ENCODE measurements at regions not wholly inside any gene's neighbourhood (a gene's known extent, or its start where the extent isn't known, plus 50 kb on each side); places are given as distances from the start of the nearest gene placed in this dataset.

DNA sequence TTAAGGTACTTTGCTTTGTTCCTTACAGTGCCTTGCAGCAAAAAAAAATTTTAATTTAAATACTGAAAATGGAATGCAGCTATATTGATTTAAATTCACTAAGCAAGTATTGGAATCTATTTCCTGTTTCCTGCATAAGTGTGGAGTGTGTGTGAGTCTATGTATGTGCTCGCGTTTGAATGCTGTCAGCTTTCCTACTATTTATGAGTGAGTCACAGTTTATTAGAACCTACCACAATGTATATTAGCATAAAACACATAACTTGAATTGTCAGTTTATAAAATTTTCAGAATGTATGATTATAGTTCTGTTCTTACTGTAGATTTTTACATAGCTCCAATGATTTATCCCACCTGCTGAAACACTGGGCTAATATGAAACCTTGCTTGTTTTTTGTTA is 302.1 kb downstream of the NR2F1-AS1 start:
- H3K9me3 Mint-ChIP-seq: no peaks in the 10 kb centered on the region
- H3K4me3 Mint-ChIP-seq: no peak overlapping the region
- H3K4me1 Mint-ChIP-seq (ENCODE audit: low read depth): no peaks in the 10 kb centered on the region
- H3K27me3 Mint-ChIP-seq (ENCODE audit: low read depth): no peaks in the 10 kb centered on the region
- no peak overlapping the region for H3K27ac Mint-ChIP-seq
- DNase-seq (ENCODE audit: low spot score): no peak
- no peaks in the 10 kb centered on the region for H3K36me3 Mint-ChIP-seq (ENCODE audit: low read depth)

DNA sequence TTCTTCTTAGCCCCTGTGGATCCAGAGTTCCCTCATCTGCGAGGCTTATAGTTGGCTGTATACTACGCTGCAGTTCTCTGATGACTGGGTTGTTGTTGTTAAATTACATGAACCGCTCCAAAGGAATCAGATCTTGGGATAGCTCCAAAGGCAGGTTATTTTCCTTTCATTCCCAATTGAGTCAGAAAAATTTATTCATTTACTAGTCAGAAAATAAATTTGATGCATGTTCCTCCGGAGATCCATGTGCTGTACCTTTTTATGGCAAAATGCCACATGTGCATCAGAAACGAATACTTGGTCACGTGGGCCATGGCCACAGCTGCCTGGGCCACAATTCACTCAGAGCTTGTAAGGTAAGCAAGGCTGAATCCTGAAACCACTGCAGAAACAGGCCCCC is 304.0 kb downstream of the NR2F1-AS1 start:
- H3K27ac Mint-ChIP-seq: no peak overlapping the region
- no peak for DNase-seq (ENCODE audit: low spot score)
- H3K9me3 Mint-ChIP-seq: no peaks in the 10 kb centered on the region
- no peaks in the 10 kb centered on the region for H3K4me1 Mint-ChIP-seq (ENCODE audit: low read depth)
- no peaks in the 10 kb centered on the region for H3K27me3 Mint-ChIP-seq (ENCODE audit: low read depth)
- H3K36me3 Mint-ChIP-seq (ENCODE audit: low read depth): no peaks in the 10 kb centered on the region
- no peak overlapping the region for H3K4me3 Mint-ChIP-seq

DNA sequence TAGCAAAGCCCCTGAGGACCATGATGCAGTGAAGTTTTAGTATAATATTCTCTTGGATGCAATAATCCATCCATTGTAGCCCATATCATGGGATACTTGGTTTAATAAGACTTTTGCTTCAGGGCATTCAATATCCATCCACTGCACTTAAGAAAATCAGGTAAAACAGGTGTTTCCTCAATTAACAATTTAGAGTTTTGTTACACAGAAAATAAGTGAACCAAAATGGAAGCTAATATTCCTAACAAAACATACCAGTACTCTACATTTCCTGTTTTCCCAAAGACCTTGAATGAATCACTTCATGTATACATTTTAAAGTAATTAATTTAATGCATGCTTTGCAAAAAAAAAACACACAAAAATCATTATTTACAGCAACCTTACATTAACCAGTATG is 305.6 kb downstream of the NR2F1-AS1 start:
- H3K4me1 Mint-ChIP-seq (ENCODE audit: low read depth): no peaks in the 10 kb centered on the region
- H3K27ac Mint-ChIP-seq: no peak overlapping the region
- no peak for DNase-seq (ENCODE audit: low spot score)
- no peak overlapping the region for H3K4me3 Mint-ChIP-seq
- H3K36me3 Mint-ChIP-seq (ENCODE audit: low read depth): no peaks in the 10 kb centered on the region
- H3K27me3 Mint-ChIP-seq (ENCODE audit: low read depth): no peaks in the 10 kb centered on the region
- H3K9me3 Mint-ChIP-seq: no peaks in the 10 kb centered on the region

GRCh38 chr5:93274291-93274690 is 306.7 kb downstream of the NR2F1-AS1 start:
- no peaks in the 10 kb centered on the region for H3K27me3 Mint-ChIP-seq (ENCODE audit: low read depth)
- no peaks in the 10 kb centered on the region for H3K9me3 Mint-ChIP-seq
- H3K27ac Mint-ChIP-seq: no peak overlapping the region
- DNase-seq (ENCODE audit: low spot score): no peak
- H3K4me1 Mint-ChIP-seq (ENCODE audit: low read depth): no peaks in the 10 kb centered on the region
- H3K36me3 Mint-ChIP-seq (ENCODE audit: low read depth): no peaks in the 10 kb centered on the region
- no peak overlapping the region for H3K4me3 Mint-ChIP-seq

DNA sequence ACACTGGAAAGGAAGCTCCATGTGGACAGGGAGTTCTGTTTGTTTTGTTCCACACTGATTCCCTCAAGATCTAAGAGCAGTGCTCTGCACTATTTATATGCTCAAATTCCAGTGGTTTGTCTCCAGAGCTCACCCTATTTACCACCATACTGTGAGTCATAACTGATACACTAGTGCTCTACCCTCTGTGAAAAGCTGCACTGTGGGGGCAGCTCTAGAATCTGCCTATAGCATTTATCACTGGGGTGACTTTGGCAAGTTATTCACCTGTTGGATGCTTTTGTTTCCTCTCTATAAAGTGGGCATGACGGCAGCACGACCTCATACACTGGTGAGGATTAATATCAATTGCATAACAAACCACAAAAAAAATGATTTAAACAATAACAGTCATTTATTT is 307.8 kb downstream of the NR2F1-AS1 start:
- peaks cover 5% of the 10 kb centered on the region for H3K9me3 Mint-ChIP-seq
- no peaks in the 10 kb centered on the region for H3K27me3 Mint-ChIP-seq (ENCODE audit: low read depth)
- no peak overlapping the region for H3K4me3 Mint-ChIP-seq
- no peak overlapping the region for H3K27ac Mint-ChIP-seq
- DNase-seq (ENCODE audit: low spot score): no peak
- no peaks in the 10 kb centered on the region for H3K36me3 Mint-ChIP-seq (ENCODE audit: low read depth)
- H3K4me1 Mint-ChIP-seq (ENCODE audit: low read depth): no peaks in the 10 kb centered on the region

DNA sequence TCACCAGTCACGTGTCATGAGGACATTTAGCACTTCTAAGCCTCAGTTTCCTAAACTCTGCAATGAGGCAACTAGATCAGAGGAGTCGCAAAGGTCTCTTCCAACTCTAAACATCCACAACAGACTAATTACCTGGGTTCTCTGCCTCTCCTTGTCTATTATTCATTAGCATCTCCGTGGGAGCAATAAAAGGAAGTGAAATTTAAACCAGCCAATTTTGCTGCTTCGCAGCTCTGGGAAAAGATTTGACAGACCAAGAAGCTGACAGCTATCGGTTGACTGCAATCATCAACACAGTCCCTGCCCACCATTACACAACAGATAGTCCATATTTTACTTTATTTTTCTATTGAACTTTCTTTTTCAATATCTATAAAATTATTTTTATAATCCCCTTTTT is 308.9 kb downstream of the NR2F1-AS1 start:
- DNase-seq (ENCODE audit: low spot score): no peak
- Mint-ChIP-seq H3K27me3 (ENCODE audit: low read depth) (no peaks in the 10 kb centered on the region), H3K36me3 (ENCODE audit: low read depth) (no peaks in the 10 kb centered on the region), H3K4me3 (no peak overlapping the region), H3K4me1 (ENCODE audit: low read depth) (no peaks in the 10 kb centered on the region), H3K27ac (no peak overlapping the region), H3K9me3 (peaks cover 5% of the 10 kb centered on the region)

- no peak overlapping the region for H3K4me3 Mint-ChIP-seq
- no peaks in the 10 kb centered on the region for H3K4me1 Mint-ChIP-seq (ENCODE audit: low read depth)
- H3K36me3 Mint-ChIP-seq (ENCODE audit: low read depth): no peaks in the 10 kb centered on the region
- no peak for DNase-seq (ENCODE audit: low spot score)
- H3K27ac Mint-ChIP-seq: no peak overlapping the region
- H3K27me3 Mint-ChIP-seq (ENCODE audit: low read depth): no peaks in the 10 kb centered on the region
- H3K9me3 Mint-ChIP-seq: peaks cover 5% of the 10 kb centered on the region
These were observed 313.3 kb downstream of the NR2F1-AS1 start for GRCh38 chr5:93267736-93268135.

- H3K4me1 Mint-ChIP-seq (ENCODE audit: low read depth): no peaks in the 10 kb centered on the region
- no peak overlapping the region for H3K4me3 Mint-ChIP-seq
- H3K9me3 Mint-ChIP-seq: peaks cover 5% of the 10 kb centered on the region
- H3K27ac Mint-ChIP-seq: no peak overlapping the region
- H3K36me3 Mint-ChIP-seq (ENCODE audit: low read depth): no peaks in the 10 kb centered on the region
- no peak for DNase-seq (ENCODE audit: low spot score)
- no peaks in the 10 kb centered on the region for H3K27me3 Mint-ChIP-seq (ENCODE audit: low read depth)
These were observed 313.7 kb downstream of the NR2F1-AS1 start for GRCh38 chr5:93267276-93267675.

DNA sequence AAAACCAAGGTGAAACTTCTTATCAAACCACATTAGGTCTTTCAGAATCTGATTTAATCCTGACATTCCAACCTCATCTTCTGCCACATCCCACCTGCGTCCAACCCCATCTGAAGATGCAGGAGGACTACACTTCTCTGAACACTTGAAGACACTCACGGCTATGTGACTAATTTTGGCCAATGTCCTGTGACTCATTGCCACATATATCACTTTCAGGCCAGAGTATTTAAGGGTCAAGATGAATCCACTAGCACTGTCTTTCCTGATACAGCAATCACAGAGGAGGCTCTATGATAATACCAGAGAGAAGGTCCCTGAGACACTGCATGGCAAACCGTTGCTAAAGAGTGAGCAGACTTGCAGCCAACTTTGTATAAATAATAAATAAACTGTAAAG is 323.4 kb downstream of the NR2F1-AS1 start:
- Mint-ChIP-seq H3K4me1 (ENCODE audit: low read depth) (no peaks in the 10 kb centered on the region), H3K9me3 (peaks cover 4% of the 10 kb centered on the region), H3K4me3 (no peak overlapping the region), H3K36me3 (ENCODE audit: low read depth) (no peaks in the 10 kb centered on the region), H3K27me3 (ENCODE audit: low read depth) (no peaks in the 10 kb centered on the region), H3K27ac (no peak overlapping the region)
- no peak for DNase-seq (ENCODE audit: low spot score)

DNA sequence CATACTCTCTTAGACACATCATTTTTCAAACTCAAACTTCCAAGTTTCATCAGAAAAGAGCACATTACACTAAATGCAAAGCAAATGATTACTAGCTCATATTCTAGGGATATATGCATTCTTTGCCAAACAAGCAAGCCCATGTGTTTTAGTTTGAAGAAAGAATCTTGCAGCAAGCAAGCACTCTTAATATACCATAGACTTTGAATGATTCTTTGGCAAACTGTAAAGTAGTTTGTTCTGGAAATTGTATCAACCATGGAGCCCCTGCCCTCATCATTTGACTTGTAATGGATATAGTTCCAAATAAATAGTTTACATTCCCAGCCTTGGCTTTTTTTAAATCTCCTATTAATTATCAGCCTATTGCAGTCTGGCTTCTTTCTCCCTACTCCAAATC is 325.2 kb downstream of the NR2F1-AS1 start:
- Mint-ChIP-seq H3K27ac (no peak overlapping the region), H3K27me3 (ENCODE audit: low read depth) (no peaks in the 10 kb centered on the region), H3K4me1 (ENCODE audit: low read depth) (no peaks in the 10 kb centered on the region), H3K9me3 (peaks cover 4% of the 10 kb centered on the region), H3K4me3 (no peak overlapping the region), H3K36me3 (ENCODE audit: low read depth) (no peaks in the 10 kb centered on the region)
- DNase-seq (ENCODE audit: low spot score): no peak

GRCh38 chr5:93252165-93252564 is 328.9 kb downstream of the NR2F1-AS1 start:
- no peak overlapping the region for H3K27ac Mint-ChIP-seq
- H3K27me3 Mint-ChIP-seq (ENCODE audit: low read depth): no peaks in the 10 kb centered on the region
- H3K4me3 Mint-ChIP-seq: no peak overlapping the region
- no peaks in the 10 kb centered on the region for H3K36me3 Mint-ChIP-seq (ENCODE audit: low read depth)
- no peaks in the 10 kb centered on the region for H3K4me1 Mint-ChIP-seq (ENCODE audit: low read depth)
- DNase-seq (ENCODE audit: low spot score): no peak
- H3K9me3 Mint-ChIP-seq: no peaks in the 10 kb centered on the region

GRCh38 chr5:93251347-93251746 is 329.7 kb downstream of the NR2F1-AS1 start:
- DNase-seq (ENCODE audit: low spot score): no peak
- Mint-ChIP-seq H3K27me3 (ENCODE audit: low read depth) (no peaks in the 10 kb centered on the region), H3K4me1 (ENCODE audit: low read depth) (no peaks in the 10 kb centered on the region), H3K27ac (no peak overlapping the region), H3K4me3 (no peak overlapping the region), H3K9me3 (no peaks in the 10 kb centered on the region), H3K36me3 (ENCODE audit: low read depth) (no peaks in the 10 kb centered on the region)

- H3K36me3 Mint-ChIP-seq (ENCODE audit: low read depth): no peaks in the 10 kb centered on the region
- H3K27ac Mint-ChIP-seq: no peak overlapping the region
- H3K27me3 Mint-ChIP-seq (ENCODE audit: low read depth): no peaks in the 10 kb centered on the region
- H3K4me3 Mint-ChIP-seq: no peak overlapping the region
- H3K4me1 Mint-ChIP-seq (ENCODE audit: low read depth): no peaks in the 10 kb centered on the region
- H3K9me3 Mint-ChIP-seq: no peaks in the 10 kb centered on the region
- no peak for DNase-seq (ENCODE audit: low spot score)
These were observed 330.6 kb downstream of the NR2F1-AS1 start for GRCh38 chr5:93250424-93250823.

- Mint-ChIP-seq H3K4me3 (no peak overlapping the region), H3K36me3 (ENCODE audit: low read depth) (no peaks in the 10 kb centered on the region), H3K9me3 (no peaks in the 10 kb centered on the region), H3K4me1 (ENCODE audit: low read depth) (no peaks in the 10 kb centered on the region), H3K27ac (no peak overlapping the region), H3K27me3 (ENCODE audit: low read depth) (no peaks in the 10 kb centered on the region)
- no peak for DNase-seq (ENCODE audit: low spot score)
These were observed 331.2 kb downstream of the NR2F1-AS1 start for GRCh38 chr5:93249651-93250289.

- DNase-seq (ENCODE audit: low spot score): no peak
These were observed 333.9 kb downstream of the NR2F1-AS1 start for GRCh38 chr5:93247105-93247504.

More at GRCh38 chr5:93247105-93247504, 333.9 kb downstream of the NR2F1-AS1 start:
- Mint-ChIP-seq H3K27me3 (ENCODE audit: low read depth) (no peaks in the 10 kb centered on the region), H3K9me3 (no peaks in the 10 kb centered on the region), H3K4me3 (no peak overlapping the region), H3K36me3 (ENCODE audit: low read depth) (no peaks in the 10 kb centered on the region), H3K4me1 (ENCODE audit: low read depth) (no peaks in the 10 kb centered on the region), H3K27ac (no peak overlapping the region)
